DOHH2 (cell line): ENCODE measurements at regions not wholly inside any gene's neighbourhood (a gene's known extent, or its start where the extent isn't known, plus 50 kb on each side); places are given as distances from the start of the nearest gene placed in this dataset.

Experiments
- H3F3A ChIP-seq: fragments of 200-600 bp; sonication (generic), shearing (Covaris generic); 2 replicates; pipeline ENCODE4 v1.6.0; 2016; ENCODE audit warnings: antibody characterized with exemption, mild to moderate bottlenecking; ENCODE audit not compliant: control insufficient read depth, insufficient read depth
- H3K27ac ChIP-seq: fragments of 200-600 bp; sonication (generic); 2 replicates; pipeline ENCODE4 v1.5.1; 2014; ENCODE audit warnings: low read depth, mild to moderate bottlenecking, low read length, moderate library complexity
- H3K27me3 ChIP-seq: fragments of 200-600 bp; sonication (generic); 2 replicates; pipeline ENCODE4 v1.6.1; 2014; ENCODE audit warnings: mild to moderate bottlenecking, low read length, mixed read lengths; ENCODE audit not compliant: control insufficient read depth
- H3K36me3 ChIP-seq: fragments of 200-600 bp; sonication (generic); 2 replicates; pipeline ENCODE4 v1.6.1; 2014; ENCODE audit warnings: mild to moderate bottlenecking, low read length, moderate library complexity, mixed read lengths; ENCODE audit not compliant: control insufficient read depth
- H3K4me1 ChIP-seq: fragments of 200-600 bp; sonication (generic); 2 replicates; pipeline ENCODE4 v1.6.1; 2014; ENCODE audit warnings: mild to moderate bottlenecking, low read length, mixed read lengths; ENCODE audit not compliant: control insufficient read depth
- H3K4me2 ChIP-seq: fragments of 200-600 bp; sonication (generic); 2 replicates; pipeline ENCODE4 v1.6.0; 2014; ENCODE audit warnings: mild to moderate bottlenecking, low read length, moderate library complexity
- H3K4me3 ChIP-seq: fragments of 200-600 bp; sonication (generic); 2 replicates; pipeline ENCODE4 v1.5.1; 2014; ENCODE audit warnings: mild to moderate bottlenecking, low read length, mixed read lengths
- H3K79me2 ChIP-seq: fragments of 200-600 bp; sonication (generic); 2 replicates; pipeline ENCODE4 v1.6.1; 2014; ENCODE audit warnings: mild to moderate bottlenecking, low read length, mixed read lengths; ENCODE audit not compliant: control insufficient read depth
- H3K9me2 ChIP-seq: fragments of 200-600 bp; sonication (generic); replicated peaks from 2 replicates; pipeline ENCODE4 v1.6.1; 2014; ENCODE audit warnings: mild to moderate bottlenecking, low read length, mixed read lengths; ENCODE audit not compliant: control insufficient read depth
- H3K9me3 ChIP-seq: fragments of 200-600 bp; sonication (generic); 2 replicates; pipeline ENCODE4 v1.6.1; 2014; ENCODE audit warnings: antibody characterized with exemption, low read length, mixed read lengths; ENCODE audit not compliant: control insufficient read depth, insufficient read depth
- H4K20me1 ChIP-seq: fragments of 200-600 bp; sonication (generic); 2 replicates; pipeline ENCODE4 v1.6.0; 2014; ENCODE audit warnings: low read depth, mild to moderate bottlenecking, antibody characterized with exemption, low read length, moderate library complexity; ENCODE audit not compliant: control insufficient read depth, insufficient read depth
- EZH2phosphoT487 ChIP-seq: fragments of 200-600 bp; sonication (generic); IDR thresholded peaks from 2 replicates; pipeline ENCODE4 v1.6.1; 2017; ENCODE audit warnings: borderline replicate concordance, mild to moderate bottlenecking, antibody characterized with exemption, low read length, moderate library complexity, mixed read lengths
- TF ChIP-seq, protein P1 (sequence below): fragments of 200-600 bp; sonication (generic); IDR thresholded peaks from one replicate; pipeline ENCODE4 v1.5.1; 2014; ENCODE audit warnings: antibody characterized with exemption, mild to moderate bottlenecking, low read depth, low read length; ENCODE audit not compliant: poor library complexity, severe bottlenecking

- Histone ChIP-seq H3K27ac (no peak overlapping the region), H3K79me2 (no peaks in the 10 kb centered on the region), H3F3A (no peaks in the 10 kb centered on the region), H3K36me3 (no peaks in the 10 kb centered on the region), H3K9me3 (no peaks in the 10 kb centered on the region), H3K4me3 (no peak overlapping the region), H3K4me1 (peaks cover 38% of the 10 kb centered on the region), H3K27me3 (no peaks in the 10 kb centered on the region), H3K9me2 (no peaks in the 10 kb centered on the region), H3K4me2 (no peak overlapping the region), H4K20me1 (no peaks in the 10 kb centered on the region)
- TF ChIP-seq EZH2phosphoT487 = no peak
- TF ChIP-seq, protein P1, sequence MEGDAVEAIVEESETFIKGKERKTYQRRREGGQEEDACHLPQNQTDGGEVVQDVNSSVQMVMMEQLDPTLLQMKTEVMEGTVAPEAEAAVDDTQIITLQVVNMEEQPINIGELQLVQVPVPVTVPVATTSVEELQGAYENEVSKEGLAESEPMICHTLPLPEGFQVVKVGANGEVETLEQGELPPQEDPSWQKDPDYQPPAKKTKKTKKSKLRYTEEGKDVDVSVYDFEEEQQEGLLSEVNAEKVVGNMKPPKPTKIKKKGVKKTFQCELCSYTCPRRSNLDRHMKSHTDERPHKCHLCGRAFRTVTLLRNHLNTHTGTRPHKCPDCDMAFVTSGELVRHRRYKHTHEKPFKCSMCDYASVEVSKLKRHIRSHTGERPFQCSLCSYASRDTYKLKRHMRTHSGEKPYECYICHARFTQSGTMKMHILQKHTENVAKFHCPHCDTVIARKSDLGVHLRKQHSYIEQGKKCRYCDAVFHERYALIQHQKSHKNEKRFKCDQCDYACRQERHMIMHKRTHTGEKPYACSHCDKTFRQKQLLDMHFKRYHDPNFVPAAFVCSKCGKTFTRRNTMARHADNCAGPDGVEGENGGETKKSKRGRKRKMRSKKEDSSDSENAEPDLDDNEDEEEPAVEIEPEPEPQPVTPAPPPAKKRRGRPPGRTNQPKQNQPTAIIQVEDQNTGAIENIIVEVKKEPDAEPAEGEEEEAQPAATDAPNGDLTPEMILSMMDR = no peak
These were observed 232.2 kb downstream of the DLEU7 start for GRCh38 chr13:50611117-50611781.

GRCh38 chr13:50612717-50613116 is 230.8 kb downstream of the DLEU7 start:
- Histone ChIP-seq H3K36me3 (no peaks in the 10 kb centered on the region), H3K4me1 (peaks cover 53% of the 10 kb centered on the region), H3K27me3 (no peaks in the 10 kb centered on the region), H4K20me1 (no peaks in the 10 kb centered on the region), H3K79me2 (no peaks in the 10 kb centered on the region), H3K4me2 (no peak overlapping the region), H3K9me3 (no peaks in the 10 kb centered on the region), H3K27ac (no peak overlapping the region), H3F3A (no peaks in the 10 kb centered on the region), H3K9me2 (no peaks in the 10 kb centered on the region), H3K4me3 (no peak overlapping the region)
- TF ChIP-seq, protein P1 = peak; percentile 48
- no peak for TF ChIP-seq EZH2phosphoT487

DNA sequence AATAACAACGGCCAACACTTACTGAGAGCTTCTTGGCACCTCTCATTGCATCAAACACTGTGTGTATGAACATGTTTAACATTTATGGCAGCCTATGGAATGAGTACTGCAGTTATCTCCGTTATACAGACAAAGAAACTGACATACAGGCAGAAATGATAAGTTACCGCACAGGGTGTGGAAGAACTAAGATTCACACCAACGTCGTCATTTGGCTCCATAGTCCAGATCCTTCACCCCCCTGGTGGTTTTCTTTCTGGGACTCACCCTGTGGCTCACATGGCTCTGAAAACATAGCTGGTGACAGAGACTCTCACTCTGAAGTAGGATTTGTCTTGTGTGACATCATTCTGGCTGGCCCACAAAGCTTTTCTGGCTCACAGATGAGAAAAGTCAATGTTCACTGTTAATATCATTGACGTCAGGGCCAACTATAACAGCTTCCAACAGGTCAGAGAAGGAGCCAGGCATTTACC is 230.1 kb downstream of the DLEU7 start:
- Histone ChIP-seq H3F3A (no peaks in the 10 kb centered on the region), H3K79me2 (no peaks in the 10 kb centered on the region), H3K27ac (no peak overlapping the region), H3K4me1 (peaks cover 59% of the 10 kb centered on the region), H3K4me3 (no peak overlapping the region), H3K27me3 (no peaks in the 10 kb centered on the region), H3K4me2 (no peak overlapping the region), H3K9me2 (no peaks in the 10 kb centered on the region), H3K36me3 (no peaks in the 10 kb centered on the region), H4K20me1 (no peaks in the 10 kb centered on the region), H3K9me3 (no peaks in the 10 kb centered on the region)
- TF ChIP-seq, protein P1 = no peak
- no peak for TF ChIP-seq EZH2phosphoT487
